ENCODE measurements at regions not wholly inside any gene's neighbourhood (a gene's known extent, or its start where the extent isn't known, plus 50 kb on each side); places are given as distances from the start of the nearest gene placed in this dataset.

- no peak for DNase-seq (ENCODE audit: low read depth in 2 of 2)
Measured at GRCh38 chr7:133190650-133191049, 62.2 kb upstream of the EXOC4 start.

GRCh38 chr7:133191787-133192186 lies 61.1 kb upstream of the EXOC4 start:
- no peak for DNase-seq (ENCODE audit: low read depth in 2 of 2)

- no peak for DNase-seq (ENCODE audit: low read depth in 2 of 2)
Measured at GRCh38 chr7:133195868-133196267, 57.0 kb upstream of the EXOC4 start.

- DNase-seq (ENCODE audit: low read depth in 2 of 2), result no peak
Measured at GRCh38 chr7:133196856-133197612, 55.8 kb upstream of the EXOC4 start.

GRCh38 chr7:133197972-133198544 lies 54.8 kb upstream of the EXOC4 start:
- DNase-seq (ENCODE audit: low read depth in 2 of 2), result no peak

- DNase-seq (ENCODE audit: low read depth in 2 of 2), result no peak
Measured at GRCh38 chr7:133199831-133200230, 53.0 kb upstream of the EXOC4 start.

- no peak for DNase-seq (ENCODE audit: low read depth in 2 of 2)
Measured at GRCh38 chr7:133201470-133201869, 51.4 kb upstream of the EXOC4 start.

GRCh38 chr7:133202942-133203341 lies 49.9 kb upstream of the EXOC4 start:
- DNase-seq (ENCODE audit: low read depth in 2 of 2), result no peak
